Muscle layer of colon (tissue), 2 donors: ENCODE measurements at regions not wholly inside any gene's neighbourhood (a gene's known extent, or its start where the extent isn't known, plus 50 kb on each side); places are given as distances from the start of the nearest gene placed in this dataset.
"Not testable (repeated sequence)": the region's sequence is repeated elsewhere in the genome, so short reads cannot be mapped to it uniquely, and the experiment has no call there.

ENCODE experiments used
- H3K27ac ChIP-seq: one replicate; pipeline ENCODE4 v1.7.0; 2013; ENCODE audit warnings: low read depth, mild to moderate bottlenecking, low read length, moderate library complexity
- H3K27me3 ChIP-seq, 2 donors: one replicate each; pipeline ENCODE4 v1.7.0; 2013; ENCODE audit warnings: low read length in 2 of 2, mild to moderate bottlenecking in 2 of 2; ENCODE audit not compliant: insufficient read depth in 2 of 2, control insufficient read depth in 1 of 2
- H3K36me3 ChIP-seq: one replicate; pipeline ENCODE4 v1.7.0; 2013; ENCODE audit warnings: mild to moderate bottlenecking, low read length; ENCODE audit not compliant: insufficient read depth
- H3K4me1 ChIP-seq: one replicate; pipeline ENCODE4 v1.7.0; 2013; ENCODE audit warnings: mild to moderate bottlenecking, low read length; ENCODE audit not compliant: insufficient read depth
- H3K4me3 ChIP-seq, 2 donors: one replicate each; pipeline ENCODE4 v1.7.0; 2013; ENCODE audit warnings: low read length in 2 of 2, low read depth in 1 of 2, mild to moderate bottlenecking in 1 of 2, moderate library complexity in 1 of 2
- H3K9ac ChIP-seq: one replicate; pipeline ENCODE4 v1.7.0; 2013; ENCODE audit warnings: low read length
- H3K9me3 ChIP-seq: one replicate; pipeline ENCODE4 v1.7.0; 2013; ENCODE audit warnings: mild to moderate bottlenecking, low read length
- donor health status: abdominal sarcoma.
- donor health status: Adenocarcinoma of cecum.

DNA sequence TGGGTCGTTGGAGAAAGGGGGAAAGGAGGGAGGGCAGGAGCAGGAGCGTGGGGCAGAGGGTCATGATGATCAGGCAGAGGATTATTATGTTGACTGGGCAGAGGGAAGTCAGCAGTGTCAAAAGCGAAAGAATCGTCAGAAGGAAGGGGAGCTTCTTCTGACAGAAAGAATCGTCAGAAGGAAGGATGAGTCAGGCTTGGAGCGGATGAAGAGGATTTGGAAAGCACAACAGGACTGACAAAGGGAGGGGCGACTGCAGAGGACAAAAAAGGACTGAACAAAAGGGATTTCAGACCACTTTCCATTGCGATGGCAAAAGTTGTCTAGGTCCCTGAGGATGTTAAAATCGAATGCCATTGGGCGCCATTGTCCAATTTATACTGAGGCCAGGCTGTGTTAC, 1053.5 kb downstream of the SI start:
- H3K9me3 ChIP-seq = no peaks in the 10 kb centered on the region
- no peaks in the 10 kb centered on the region for H3K4me1 ChIP-seq
- no peak overlapping the region for H3K9ac ChIP-seq
- H3K27ac ChIP-seq = no peak overlapping the region
- H3K36me3 ChIP-seq = no peaks in the 10 kb centered on the region
- no peak overlapping the region for H3K4me3 ChIP-seq
- H3K27me3 ChIP-seq = no peaks in the 10 kb centered on the region

DNA sequence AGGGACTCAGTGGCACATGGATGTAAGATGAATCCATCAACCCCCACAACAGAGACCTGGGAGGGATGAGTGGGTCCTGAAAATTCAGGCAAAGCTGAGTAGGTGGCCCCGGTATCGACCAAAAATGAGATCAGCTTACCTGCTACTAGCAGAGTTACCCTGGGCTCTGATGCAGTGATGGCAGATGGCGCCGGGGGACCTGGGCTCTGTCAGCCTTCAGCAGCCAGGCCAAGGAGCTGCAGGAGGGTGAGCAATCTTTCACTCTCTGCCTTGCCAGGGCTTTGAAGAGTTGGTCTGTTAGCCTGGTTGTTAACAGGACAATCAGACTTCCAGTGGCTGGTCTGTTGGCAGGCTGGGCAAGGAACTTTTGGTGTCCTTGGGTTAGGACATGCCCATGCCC, 1054.8 kb downstream of the SI start:
- Histone ChIP-seq H3K36me3 (no peaks in the 10 kb centered on the region), H3K27ac (no peak overlapping the region), H3K4me1 (no peaks in the 10 kb centered on the region), H3K9ac (no peak overlapping the region), H3K27me3 (no peaks in the 10 kb centered on the region), H3K4me3 (no peak overlapping the region), H3K9me3 (no peaks in the 10 kb centered on the region)

DNA sequence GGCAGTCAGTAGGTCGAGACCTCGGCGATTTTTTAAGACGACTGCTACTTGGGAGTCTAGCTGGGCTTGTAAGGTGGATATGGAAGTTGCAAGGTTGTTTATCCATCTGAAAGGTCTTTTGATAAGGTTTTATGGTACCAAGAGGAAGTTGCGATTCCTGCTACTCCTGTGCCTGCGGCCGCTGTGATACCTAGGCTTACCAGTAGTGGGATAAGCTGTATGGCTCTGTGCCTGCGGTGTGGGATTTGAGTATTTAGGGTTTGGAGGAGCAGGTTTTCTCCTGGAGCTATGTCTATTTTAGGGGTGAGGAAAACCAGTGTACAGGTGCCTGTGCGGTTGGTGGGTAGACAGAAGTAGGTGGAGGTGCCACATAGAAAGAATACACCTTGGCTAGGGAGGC, 1059.8 kb downstream of the SI start:
- H3K36me3 ChIP-seq = no peaks in the 10 kb centered on the region
- no peak overlapping the region for H3K9ac ChIP-seq
- no peak overlapping the region for H3K27ac ChIP-seq
- H3K27me3 ChIP-seq = no peaks in the 10 kb centered on the region
- no peak overlapping the region for H3K4me3 ChIP-seq
- no peaks in the 10 kb centered on the region for H3K4me1 ChIP-seq
- no peaks in the 10 kb centered on the region for H3K9me3 ChIP-seq

DNA sequence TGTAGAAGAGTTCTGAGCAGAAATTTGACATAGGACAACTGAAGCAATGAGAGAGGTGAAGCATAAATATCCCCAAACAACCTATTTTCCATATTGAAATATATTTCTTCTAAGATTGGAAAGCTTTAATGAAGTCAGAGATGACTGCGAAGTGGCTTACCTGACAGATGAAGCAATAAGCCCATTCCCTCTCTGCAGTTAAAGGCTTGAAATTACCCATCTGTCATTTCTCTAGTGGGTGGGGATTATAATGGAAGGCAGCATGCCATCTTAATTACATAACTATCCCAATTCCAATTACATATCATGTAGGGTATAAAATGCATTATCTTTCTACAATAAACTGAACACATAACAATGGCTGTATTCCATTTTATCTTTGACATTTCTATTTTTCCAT, 1070.5 kb downstream of the SI start:
- Histone ChIP-seq H3K27ac (no peak overlapping the region), H3K27me3 (no peaks in the 10 kb centered on the region), H3K9me3 (no peaks in the 10 kb centered on the region), H3K9ac (no peak overlapping the region), H3K36me3 (no peaks in the 10 kb centered on the region), H3K4me3 (no peak overlapping the region), H3K4me1 (no peaks in the 10 kb centered on the region)

DNA sequence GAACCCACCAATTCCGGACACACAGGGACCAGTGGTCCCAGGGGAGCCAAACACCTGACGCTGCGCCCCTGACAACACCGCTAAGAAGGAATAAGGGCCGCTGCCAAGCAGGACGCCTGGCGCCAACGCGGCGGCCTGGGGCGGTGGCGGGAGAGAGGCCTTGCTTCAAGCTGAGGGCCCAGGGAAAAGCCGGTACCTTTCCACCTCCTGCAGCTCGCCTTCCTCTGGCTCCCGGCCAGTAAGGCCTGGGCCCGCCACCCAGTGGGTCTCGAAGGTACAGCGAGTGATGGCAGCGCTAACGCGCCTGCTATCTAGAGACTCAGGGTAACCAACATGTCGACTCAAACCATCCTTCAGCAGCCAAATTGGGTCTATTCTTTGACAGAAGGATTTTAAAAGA, 1074.1 kb downstream of the SI start:
- Histone ChIP-seq H3K27ac (no peak overlapping the region), H3K4me1 (no peaks in the 10 kb centered on the region), H3K9me3 (no peaks in the 10 kb centered on the region), H3K9ac (no peak overlapping the region), H3K36me3 (no peaks in the 10 kb centered on the region), H3K27me3 (no peaks in the 10 kb centered on the region), H3K4me3 (no peak overlapping the region)

DNA sequence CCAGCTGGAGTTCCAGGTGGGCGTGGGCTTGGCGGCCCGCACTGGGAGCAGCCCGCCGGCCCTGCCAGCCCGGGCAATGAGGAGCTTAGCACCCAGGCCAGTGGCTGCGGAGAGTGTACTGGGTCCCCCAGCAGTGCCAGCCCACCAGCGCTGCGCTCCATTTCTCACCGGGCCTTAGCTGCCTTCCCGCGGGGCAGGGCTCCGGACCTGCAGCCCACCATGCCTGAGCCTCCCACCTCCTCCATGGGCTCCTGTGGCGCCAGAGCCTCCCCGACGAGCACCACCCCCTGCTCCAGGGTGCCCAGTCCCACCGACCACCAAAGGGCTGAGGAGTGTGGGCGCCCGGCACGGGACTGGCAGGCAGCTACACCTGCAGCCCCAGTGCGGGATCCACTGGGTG, 1075.3 kb downstream of the SI start:
- H3K27me3 ChIP-seq, H3K4me3 ChIP-seq, H3K9me3 ChIP-seq, H3K27ac ChIP-seq, H3K4me1 ChIP-seq, H3K9ac ChIP-seq, H3K36me3 ChIP-seq: not testable (repeated sequence)

DNA sequence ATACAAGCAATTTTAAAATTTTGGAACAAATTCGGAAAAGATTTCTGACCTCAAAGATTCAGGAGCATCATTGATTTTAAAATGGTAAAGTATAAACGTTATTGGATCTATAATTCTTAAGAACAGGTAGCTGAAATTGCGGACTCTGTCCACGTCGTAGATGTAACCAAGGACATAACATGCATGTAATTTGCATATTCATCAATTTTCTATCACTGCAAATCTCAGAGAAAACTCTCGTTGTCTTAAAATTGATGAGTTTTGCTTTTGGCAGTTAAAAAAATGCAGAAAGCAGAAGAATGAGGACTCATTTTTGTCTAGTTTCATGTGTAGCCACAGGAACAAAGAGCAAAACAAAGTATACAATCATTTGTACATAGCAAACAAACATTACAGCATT, 1094.4 kb downstream of the SI start:
- Histone ChIP-seq H3K27ac (no peak overlapping the region), H3K9ac (no peak overlapping the region), H3K36me3 (no peaks in the 10 kb centered on the region), H3K4me3 (no peak overlapping the region), H3K9me3 (no peaks in the 10 kb centered on the region), H3K27me3 (no peaks in the 10 kb centered on the region), H3K4me1 (no peaks in the 10 kb centered on the region)

DNA sequence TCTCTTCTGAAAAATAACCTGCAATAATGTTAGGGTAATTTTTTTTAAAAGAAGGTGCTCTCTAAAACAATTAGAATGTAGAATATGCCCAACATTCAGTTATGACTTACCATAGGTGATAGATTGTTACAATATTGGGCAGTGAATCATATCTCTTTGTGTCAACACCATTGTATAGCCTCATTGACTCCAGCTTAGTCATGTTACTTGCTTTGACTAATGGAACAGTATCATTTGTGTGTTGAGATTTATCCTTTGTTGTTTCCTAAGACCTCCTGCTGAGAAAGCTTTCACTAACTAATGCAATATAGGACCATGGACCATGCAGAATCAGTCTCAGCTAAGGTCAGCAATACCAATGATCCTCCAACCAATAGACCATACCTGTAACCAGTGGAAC, 1106.4 kb downstream of the SI start:
- no peaks in the 10 kb centered on the region for H3K9me3 ChIP-seq
- H3K27me3 ChIP-seq = no peaks in the 10 kb centered on the region
- H3K4me1 ChIP-seq = no peaks in the 10 kb centered on the region
- no peak overlapping the region for H3K9ac ChIP-seq
- no peak overlapping the region for H3K4me3 ChIP-seq
- H3K27ac ChIP-seq = no peak overlapping the region
- no peaks in the 10 kb centered on the region for H3K36me3 ChIP-seq

DNA sequence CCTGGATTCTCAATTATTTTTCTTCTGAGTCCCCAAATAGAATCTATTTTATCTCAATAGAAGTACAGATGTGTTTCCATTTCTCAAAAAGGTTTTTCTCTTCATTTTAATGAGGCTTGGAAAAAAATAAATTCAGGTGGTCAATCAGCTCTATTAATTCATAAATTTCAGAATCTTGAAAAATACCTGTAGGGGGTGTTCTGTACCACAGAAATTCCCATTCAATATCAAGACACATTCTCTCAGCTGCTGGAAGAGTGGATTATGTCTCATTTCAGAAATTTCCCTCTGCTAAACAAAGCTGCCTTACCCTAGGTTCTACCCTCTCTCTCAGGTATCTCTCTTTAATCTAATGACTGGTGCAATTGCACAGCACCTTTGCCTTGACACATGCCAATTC, 1121.2 kb downstream of the SI start:
- Histone ChIP-seq H3K27me3 (no peaks in the 10 kb centered on the region), H3K9me3 (no peaks in the 10 kb centered on the region), H3K4me1 (no peaks in the 10 kb centered on the region), H3K36me3 (no peaks in the 10 kb centered on the region), H3K27ac (no peak overlapping the region), H3K4me3 (no peak overlapping the region), H3K9ac (no peak overlapping the region)

DNA sequence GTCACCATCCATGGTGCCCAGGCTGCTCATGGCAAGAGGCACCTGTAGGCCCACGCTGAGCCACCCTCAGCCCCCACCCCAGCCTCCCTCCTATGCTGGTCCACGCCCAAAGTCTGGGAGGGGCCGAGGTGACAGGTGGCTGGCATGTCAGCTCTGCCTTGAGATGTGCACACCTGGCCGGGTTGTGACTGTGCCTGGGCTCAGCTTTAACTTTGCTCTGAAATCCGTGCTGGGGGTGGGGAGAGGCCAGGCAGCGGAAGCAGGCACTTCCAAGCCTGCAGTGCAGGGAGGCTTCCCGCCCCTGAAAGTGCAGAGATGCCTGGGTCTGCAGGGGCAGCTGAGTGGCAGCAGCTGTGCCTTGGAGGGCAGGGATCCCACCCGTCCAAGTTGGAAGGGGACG, 1124.8 kb downstream of the SI start:
- no peak overlapping the region for H3K27ac ChIP-seq
- no peaks in the 10 kb centered on the region for H3K9me3 ChIP-seq
- no peaks in the 10 kb centered on the region for H3K36me3 ChIP-seq
- no peak overlapping the region for H3K9ac ChIP-seq
- no peaks in the 10 kb centered on the region for H3K27me3 ChIP-seq
- no peak overlapping the region for H3K4me3 ChIP-seq
- no peaks in the 10 kb centered on the region for H3K4me1 ChIP-seq

DNA sequence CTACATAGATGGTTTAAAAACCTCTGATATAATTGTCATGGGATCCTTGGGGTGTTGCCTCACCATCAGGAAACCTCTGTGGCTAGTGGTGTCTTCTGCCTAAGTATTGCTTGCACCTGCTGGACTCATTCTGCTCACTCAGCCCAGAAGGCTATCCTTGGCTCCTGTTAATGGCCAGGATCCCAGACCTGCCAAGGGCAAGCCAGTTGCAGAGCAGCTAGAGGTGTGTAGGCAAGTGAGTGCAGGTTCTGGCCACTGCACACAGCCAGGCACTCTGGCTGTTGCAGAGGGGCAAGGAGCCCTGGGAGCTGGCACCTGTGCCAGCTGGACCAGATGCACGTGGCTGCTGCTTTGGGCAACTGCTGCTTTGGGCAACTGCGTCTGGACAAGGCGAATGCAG, 1125.8 kb downstream of the SI start:
- no peak overlapping the region for H3K9ac ChIP-seq
- H3K36me3 ChIP-seq = no peaks in the 10 kb centered on the region
- H3K4me3 ChIP-seq = no peak overlapping the region
- H3K27ac ChIP-seq = no peak overlapping the region
- H3K9me3 ChIP-seq = no peaks in the 10 kb centered on the region
- H3K27me3 ChIP-seq = no peaks in the 10 kb centered on the region
- H3K4me1 ChIP-seq = no peaks in the 10 kb centered on the region

DNA sequence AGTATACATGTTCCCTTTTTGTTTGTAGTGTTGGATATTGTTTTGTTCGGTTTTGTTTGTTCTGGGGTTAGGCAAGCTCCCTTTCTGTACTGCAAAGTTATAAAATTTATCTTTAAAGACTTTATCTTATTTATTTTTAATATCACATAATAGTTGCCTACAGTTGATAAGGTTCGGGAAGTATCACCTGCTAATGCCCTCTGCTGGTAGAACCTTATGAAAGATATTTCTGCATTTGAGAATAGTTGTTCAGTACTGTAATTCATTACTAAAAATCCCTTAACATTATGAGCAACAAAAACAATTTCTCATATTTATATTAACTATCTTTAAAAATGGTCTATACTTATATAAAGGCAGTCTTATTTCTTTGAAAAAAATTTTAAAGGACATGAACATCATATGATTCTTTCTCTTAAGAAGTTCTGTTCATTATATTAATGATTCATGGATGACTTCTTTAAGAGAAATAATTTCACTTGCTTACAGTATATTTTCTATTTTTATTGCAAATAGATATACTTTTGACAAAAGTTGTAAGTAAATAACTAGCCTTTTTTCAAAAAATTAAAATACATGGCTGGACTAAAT, 1126.8 kb downstream of the SI start:
- no peaks in the 10 kb centered on the region for H3K4me1 ChIP-seq
- no peaks in the 10 kb centered on the region for H3K9me3 ChIP-seq
- no peak overlapping the region for H3K4me3 ChIP-seq
- H3K27ac ChIP-seq = no peak overlapping the region
- no peak overlapping the region for H3K9ac ChIP-seq
- no peaks in the 10 kb centered on the region for H3K36me3 ChIP-seq
- H3K27me3 ChIP-seq = no peaks in the 10 kb centered on the region
